Cerebellar cortex (tissue), 1 donor: ENCODE measurements at regions not wholly inside any gene's neighbourhood (a gene's known extent, or its start where the extent isn't known, plus 50 kb on each side); places are given as distances from the start of the nearest gene placed in this dataset.

ENCODE experiments used
- DNase-seq: peaks from one replicate; pipeline ENCODE4 v3.0.0-alpha.2; 2015; ENCODE audit warnings: low spot score

GRCh38 chr4:22874334-22874912 lies 181.7 kb downstream of the GBA3 start:
- no peak for DNase-seq

- no peak for DNase-seq
These were observed 181.2 kb downstream of the GBA3 start for GRCh38 chr4:22873899-22874298.

GRCh38 chr4:22870847-22871449 lies 178.2 kb downstream of the GBA3 start:
- no peak for DNase-seq

GRCh38 chr4:22869235-22869634 lies 176.5 kb downstream of the GBA3 start:
- no peak for DNase-seq
